ENCODE measurements at regions not wholly inside any gene's neighbourhood (a gene's known extent, or its start where the extent isn't known, plus 50 kb on each side); places are given as distances from the start of the nearest gene placed in this dataset.
"Not testable (repeated sequence)": the region's sequence is repeated elsewhere in the genome, so short reads cannot be mapped to it uniquely, and the experiment has no call there.

DNA sequence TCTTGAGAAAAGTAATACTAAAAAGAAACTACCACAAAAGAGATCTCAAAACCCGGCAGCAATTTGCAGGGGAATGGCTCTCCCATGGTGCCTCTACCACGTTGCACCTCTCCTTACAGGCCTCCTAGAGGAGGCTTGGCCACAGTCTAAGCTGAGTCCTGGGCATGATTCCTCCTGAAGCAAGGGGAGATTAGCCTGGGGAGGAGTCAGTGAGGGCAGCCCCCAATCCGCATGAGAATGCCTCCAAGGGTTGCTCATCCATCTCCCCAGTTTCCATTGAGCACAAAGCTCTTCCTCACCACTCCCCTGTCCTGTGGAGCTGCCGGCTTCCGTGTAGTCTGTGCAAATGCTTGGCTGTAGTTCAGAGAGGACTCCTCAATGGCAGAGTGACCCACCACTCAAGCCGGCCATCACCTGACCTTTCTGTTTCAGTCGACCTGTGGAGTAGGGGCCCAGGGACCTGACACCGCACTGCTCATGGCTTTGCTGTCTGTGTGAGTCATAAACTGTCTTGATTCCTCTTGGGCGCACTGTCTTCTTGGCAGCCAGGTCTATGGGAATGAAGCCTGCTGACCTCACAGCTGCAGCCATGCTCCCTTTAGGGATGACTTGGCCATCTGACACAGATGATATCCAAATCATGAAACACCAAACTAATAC, 224.2 kb upstream of the SGCG start:
- not testable (repeated sequence) for H2BK5ac ChIP-seq (ENCODE audit: low read depth, low read length, poor library complexity); H3K14ac ChIP-seq (ENCODE audit: low read length); H3K9me3 ChIP-seq (ENCODE audit: insufficient read depth, low read depth, low read length); H3K36me3 ChIP-seq (ENCODE audit: control insufficient read depth in 1 of 2, insufficient read depth in 2 of 2, low read length in 2 of 2); H4K12ac ChIP-seq (ENCODE audit: low read depth, low read length); H3K4me1 ChIP-seq (ENCODE audit: control insufficient read depth in 1 of 2, insufficient read depth in 2 of 2, low read length in 2 of 2); H4K91ac ChIP-seq (ENCODE audit: low read depth, low read length); H2AK5ac ChIP-seq (ENCODE audit: low read length); H2BK120ac ChIP-seq (ENCODE audit: insufficient read depth, low read length, poor library complexity); H2BK12ac ChIP-seq (ENCODE audit: low read length); H3K4me2 ChIP-seq (ENCODE audit: low read length); H3K4ac ChIP-seq (ENCODE audit: low read depth, low read length); H3K4me3 ChIP-seq (ENCODE audit: low read depth, low read length); H4K8ac ChIP-seq (ENCODE audit: low read depth, low read length); H3K27ac ChIP-seq (ENCODE audit: low read depth, low read length); DNase-seq; H3K18ac ChIP-seq (ENCODE audit: low read length); H3K23ac ChIP-seq (ENCODE audit: low read length); H3K27me3 ChIP-seq (ENCODE audit: insufficient read depth, low read length); H2AFZ ChIP-seq (ENCODE audit: insufficient read depth, low read length, poor library complexity); H3K79me2 ChIP-seq (ENCODE audit: control insufficient read depth, insufficient read depth, low read length, poor library complexity); H3K79me1 ChIP-seq (ENCODE audit: low read length); H3K9ac ChIP-seq (ENCODE audit: low read length)
- WGBS (ENCODE audit: extremely low coverage, insufficient coverage, insufficient read length), result no CpG with 5 or more reads among the region's 9 CpGs

DNA sequence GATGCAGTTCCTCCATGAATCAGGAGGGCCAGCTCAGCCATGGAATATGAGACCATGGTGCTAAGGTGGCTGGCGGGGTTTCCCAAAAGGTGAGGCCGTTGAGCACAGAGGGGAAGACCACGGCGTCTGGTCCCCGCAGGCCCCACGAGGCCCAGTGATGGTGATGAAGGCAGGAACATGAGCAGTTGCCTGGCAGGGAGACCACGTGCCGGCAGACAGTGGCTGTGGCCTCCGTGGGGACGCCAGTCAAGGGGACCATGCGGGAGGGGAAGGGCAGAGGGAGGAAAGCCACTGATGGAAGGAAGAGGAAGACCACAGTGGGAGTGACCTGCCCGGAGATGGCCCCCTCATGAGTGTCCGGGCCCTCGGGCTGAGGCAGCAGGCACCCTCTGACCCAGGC, 220.9 kb upstream of the SGCG start:
- WGBS (ENCODE audit: extremely low coverage, insufficient coverage, insufficient read length), result no CpG with 5 or more reads among the region's 14 CpGs

DNA sequence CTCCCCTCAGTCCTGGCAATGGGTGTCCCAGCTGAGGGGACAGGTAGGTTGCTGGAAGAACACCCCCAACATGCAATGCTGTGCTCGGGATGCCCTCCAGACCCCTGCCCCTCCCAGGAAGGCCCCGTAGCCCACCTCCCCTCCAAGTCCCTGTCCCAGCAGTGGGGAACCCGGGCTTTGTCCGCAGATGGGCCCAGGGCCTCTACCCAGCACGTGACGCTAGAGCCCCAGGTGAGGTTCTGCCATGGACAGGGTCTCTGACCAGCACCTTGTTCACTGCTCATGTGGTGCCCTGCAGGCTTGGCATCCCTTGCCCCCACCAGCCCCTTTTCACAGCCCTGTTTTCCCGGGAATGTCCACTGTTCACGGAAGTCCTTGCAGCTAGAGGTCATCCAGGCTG, 220.0 kb upstream of the SGCG start:
- no peak overlapping the region for H3K23ac ChIP-seq (ENCODE audit: low read length)

More for the DNA sequence above, 220.9 kb upstream of the SGCG start:
- H3K14ac ChIP-seq (ENCODE audit: low read length); H3K23ac ChIP-seq (ENCODE audit: low read length); H3K4me1 ChIP-seq (ENCODE audit: control insufficient read depth in 1 of 2, insufficient read depth in 2 of 2, low read length in 2 of 2); H3K36me3 ChIP-seq (ENCODE audit: control insufficient read depth in 1 of 2, insufficient read depth in 2 of 2, low read length in 2 of 2); H3K9ac ChIP-seq (ENCODE audit: low read length); DNase-seq; H3K4ac ChIP-seq (ENCODE audit: low read depth, low read length); H4K8ac ChIP-seq (ENCODE audit: low read depth, low read length); H3K18ac ChIP-seq (ENCODE audit: low read length); H3K79me1 ChIP-seq (ENCODE audit: low read length); H3K27me3 ChIP-seq (ENCODE audit: insufficient read depth, low read length); H2AK5ac ChIP-seq (ENCODE audit: low read length); H3K9me3 ChIP-seq (ENCODE audit: insufficient read depth, low read depth, low read length); H4K91ac ChIP-seq (ENCODE audit: low read depth, low read length); H3K4me3 ChIP-seq (ENCODE audit: low read depth, low read length); H4K12ac ChIP-seq (ENCODE audit: low read depth, low read length); H2BK5ac ChIP-seq (ENCODE audit: low read depth, low read length, poor library complexity); H3K4me2 ChIP-seq (ENCODE audit: low read length); H3K27ac ChIP-seq (ENCODE audit: low read depth, low read length); H2BK12ac ChIP-seq (ENCODE audit: low read length); H3K79me2 ChIP-seq (ENCODE audit: control insufficient read depth, insufficient read depth, low read length, poor library complexity); H2BK120ac ChIP-seq (ENCODE audit: insufficient read depth, low read length, poor library complexity); H2AFZ ChIP-seq (ENCODE audit: insufficient read depth, low read length, poor library complexity): not testable (repeated sequence)

DNA sequence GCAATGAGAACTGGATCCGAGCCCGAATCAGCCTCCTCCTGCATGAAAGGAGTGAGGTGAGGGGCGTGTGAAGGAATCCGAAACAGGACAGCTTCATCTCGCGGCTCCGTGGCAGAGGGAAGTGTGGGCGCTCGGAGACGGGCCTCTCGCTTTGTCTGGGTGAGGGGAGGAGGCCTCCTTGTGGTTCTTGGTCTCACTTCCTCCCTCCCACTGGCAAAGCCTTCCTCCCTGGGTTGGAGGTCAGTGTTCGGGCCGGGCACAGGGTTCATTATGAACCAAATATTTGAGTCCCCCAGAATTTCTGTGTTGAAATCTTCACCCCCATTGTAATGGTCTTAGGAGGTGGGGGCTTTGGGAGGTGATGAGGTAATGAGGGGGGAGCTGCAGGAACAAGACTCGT, 219.4 kb upstream of the SGCG start:
- H2BK12ac ChIP-seq (ENCODE audit: low read length); H3K14ac ChIP-seq (ENCODE audit: low read length); H4K8ac ChIP-seq (ENCODE audit: low read depth, low read length); H2AK5ac ChIP-seq (ENCODE audit: low read length); H3K4ac ChIP-seq (ENCODE audit: low read depth, low read length); H3K9ac ChIP-seq (ENCODE audit: low read length); H3K79me1 ChIP-seq (ENCODE audit: low read length); H3K18ac ChIP-seq (ENCODE audit: low read length); H3K23ac ChIP-seq (ENCODE audit: low read length); H2AFZ ChIP-seq (ENCODE audit: insufficient read depth, low read length, poor library complexity); H4K12ac ChIP-seq (ENCODE audit: low read depth, low read length); H3K27me3 ChIP-seq (ENCODE audit: insufficient read depth, low read length); H3K4me3 ChIP-seq (ENCODE audit: low read depth, low read length); H3K4me2 ChIP-seq (ENCODE audit: low read length); H3K27ac ChIP-seq (ENCODE audit: low read depth, low read length); H4K91ac ChIP-seq (ENCODE audit: low read depth, low read length); H3K79me2 ChIP-seq (ENCODE audit: control insufficient read depth, insufficient read depth, low read length, poor library complexity); DNase-seq; H3K36me3 ChIP-seq (ENCODE audit: control insufficient read depth in 1 of 2, insufficient read depth in 2 of 2, low read length in 2 of 2); H3K4me1 ChIP-seq (ENCODE audit: control insufficient read depth in 1 of 2, insufficient read depth in 2 of 2, low read length in 2 of 2); H2BK5ac ChIP-seq (ENCODE audit: low read depth, low read length, poor library complexity); H3K9me3 ChIP-seq (ENCODE audit: insufficient read depth, low read depth, low read length); H2BK120ac ChIP-seq (ENCODE audit: insufficient read depth, low read length, poor library complexity): not testable (repeated sequence)
- WGBS (ENCODE audit: extremely low coverage, insufficient coverage, insufficient read length), result no CpG with 5 or more reads among the region's 14 CpGs

More for the DNA sequence above, 220.0 kb upstream of the SGCG start:
- WGBS (ENCODE audit: extremely low coverage, insufficient coverage, insufficient read length), result no CpG with 5 or more reads among the region's 8 CpGs
- H2BK5ac ChIP-seq (ENCODE audit: low read depth, low read length, poor library complexity), result no peak overlapping the region
- H3K9me3 ChIP-seq (ENCODE audit: insufficient read depth, low read depth, low read length), result no peaks in the 10 kb centered on the region
- H3K4ac ChIP-seq (ENCODE audit: low read depth, low read length), result no peak overlapping the region
- H3K4me2 ChIP-seq (ENCODE audit: low read length), result no peak overlapping the region
- H3K79me1 ChIP-seq (ENCODE audit: low read length), result no peaks in the 10 kb centered on the region
- no peak overlapping the region for H2AK5ac ChIP-seq (ENCODE audit: low read length)
- DNase-seq, result no peak
- H4K8ac ChIP-seq (ENCODE audit: low read depth, low read length), result no peak overlapping the region
- H3K36me3 ChIP-seq (ENCODE audit: control insufficient read depth in 1 of 2, insufficient read depth in 2 of 2, low read length in 2 of 2), result no peaks in the 10 kb centered on the region
- H3K9ac ChIP-seq (ENCODE audit: low read length), result no peak overlapping the region
- no peak overlapping the region for H3K4me3 ChIP-seq (ENCODE audit: low read depth, low read length)
- H3K27ac ChIP-seq (ENCODE audit: low read depth, low read length), result no peak overlapping the region
- H2AFZ ChIP-seq (ENCODE audit: insufficient read depth, low read length, poor library complexity), result no peak overlapping the region
- no peak overlapping the region for H3K14ac ChIP-seq (ENCODE audit: low read length)
- no peaks in the 10 kb centered on the region for H3K79me2 ChIP-seq (ENCODE audit: control insufficient read depth, insufficient read depth, low read length, poor library complexity)
- H3K27me3 ChIP-seq (ENCODE audit: insufficient read depth, low read length), result no peaks in the 10 kb centered on the region
- H4K91ac ChIP-seq (ENCODE audit: low read depth, low read length), result no peak overlapping the region
- peaks cover 0 to 2% of the 10 kb centered on the region in 2 experiments for H3K4me1 ChIP-seq (ENCODE audit: control insufficient read depth in 1 of 2, insufficient read depth in 2 of 2, low read length in 2 of 2)
- no peak overlapping the region for H3K18ac ChIP-seq (ENCODE audit: low read length)
- no peak overlapping the region for H2BK120ac ChIP-seq (ENCODE audit: insufficient read depth, low read length, poor library complexity)
- no peak overlapping the region for H2BK12ac ChIP-seq (ENCODE audit: low read length)
- no peak overlapping the region for H4K12ac ChIP-seq (ENCODE audit: low read depth, low read length)
